Astrocyte (in vitro differentiated cells and primary cell): ENCODE measurements at regions not wholly inside any gene's neighbourhood (a gene's known extent, or its start where the extent isn't known, plus 50 kb on each side); places are given as distances from the start of the nearest gene placed in this dataset.

Source experiments
- DNase-seq: peaks from one replicate; pipeline ENCODE4 v3.0.0-alpha.2; 2010; ENCODE audit warnings: low read depth
- FAIRE-seq: peaks from 2 replicates; lab custom pipeline; 2011; peaks lifted over from hg19 to GRCh38; lab: Jason Lieb, UNC
- H2AFZ ChIP-seq: 2 replicates; pipeline ENCODE4 v1.6.0; 2012; ENCODE audit warnings: low read depth, low read length, inconsistent platforms
- H3K27ac ChIP-seq: 2 replicates; pipeline ENCODE4 v1.5.1; 2011; ENCODE audit warnings: low read depth, low read length, inconsistent platforms
- H3K27me3 ChIP-seq: 2 replicates; pipeline ENCODE4 v1.6.0; 2011; ENCODE audit warnings: low read length, inconsistent platforms; ENCODE audit not compliant: insufficient read depth
- H3K36me3 ChIP-seq: 2 replicates; pipeline ENCODE4 v1.5.1; 2011; ENCODE audit warnings: low read length, inconsistent platforms; ENCODE audit not compliant: insufficient read depth
- H3K4me1 ChIP-seq: 2 replicates; pipeline ENCODE4 v1.5.1; 2011; ENCODE audit warnings: low read length, inconsistent platforms; ENCODE audit not compliant: insufficient read depth
- H3K4me2 ChIP-seq: 2 replicates; pipeline ENCODE4 v1.6.0; 2012; ENCODE audit warnings: low read length, inconsistent platforms
- H3K4me3 ChIP-seq: 2 replicates; pipeline ENCODE4 v1.5.1; 2011; ENCODE audit warnings: low read depth, mild to moderate bottlenecking, low read length, inconsistent platforms; ENCODE audit not compliant: insufficient read depth
- H3K79me2 ChIP-seq: 2 replicates; pipeline ENCODE4 v1.6.0; 2012; ENCODE audit warnings: mild to moderate bottlenecking, low read length, inconsistent platforms; ENCODE audit not compliant: insufficient read depth
- H3K9ac ChIP-seq: 2 replicates; pipeline ENCODE4 v1.6.0; 2012; ENCODE audit warnings: mild to moderate bottlenecking, low read length, inconsistent platforms
- H3K9me3 ChIP-seq: 2 replicates; pipeline ENCODE4 v1.5.1; 2012; ENCODE audit warnings: low read depth, mild to moderate bottlenecking, low read length, inconsistent platforms; ENCODE audit not compliant: insufficient read depth
- H4K20me1 ChIP-seq: 2 replicates; pipeline ENCODE4 v1.6.0; 2012; ENCODE audit warnings: low read length, inconsistent platforms; ENCODE audit not compliant: insufficient read depth
- H3K27ac Mint-ChIP-seq: one replicate; pipeline ENCODE4 v1.8.0; 2021; ENCODE audit warnings: mild to moderate bottlenecking, mixed read lengths; ENCODE audit not compliant: unreplicated experiment
- H3K27me3 Mint-ChIP-seq: one replicate; pipeline ENCODE4 v1.8.0; 2021; ENCODE audit warnings: low read depth, mixed read lengths; ENCODE audit not compliant: unreplicated experiment
- H3K36me3 Mint-ChIP-seq: one replicate; pipeline ENCODE4 v1.8.0; 2021; ENCODE audit warnings: low read depth, mixed read lengths; ENCODE audit not compliant: unreplicated experiment
- H3K4me1 Mint-ChIP-seq: one replicate; pipeline ENCODE4 v1.8.0; 2021; ENCODE audit warnings: low read depth, mixed read lengths; ENCODE audit not compliant: unreplicated experiment
- H3K4me3 Mint-ChIP-seq: one replicate; pipeline ENCODE4 v1.8.0; 2021; ENCODE audit warnings: mild to moderate bottlenecking, moderate library complexity, mixed read lengths; ENCODE audit not compliant: unreplicated experiment
- H3K9me3 Mint-ChIP-seq: one replicate; pipeline ENCODE4 v1.8.0; 2021; ENCODE audit warnings: mild to moderate bottlenecking, mixed read lengths; ENCODE audit not compliant: unreplicated experiment
- EZH2 ChIP-seq: IDR thresholded peaks from 2 replicates; pipeline ENCODE4 v1.6.1; 2012; ENCODE audit warnings: mild to moderate bottlenecking, low read length, inconsistent platforms; ENCODE audit not compliant: insufficient read depth
- TF ChIP-seq, protein P1 (sequence below): IDR thresholded peaks from 2 replicates; pipeline ENCODE4 v1.5.1; 2011; ENCODE audit warnings: low read depth, mild to moderate bottlenecking, inconsistent platforms, low read length, moderate library complexity; ENCODE audit not compliant: insufficient read depth

DNA sequence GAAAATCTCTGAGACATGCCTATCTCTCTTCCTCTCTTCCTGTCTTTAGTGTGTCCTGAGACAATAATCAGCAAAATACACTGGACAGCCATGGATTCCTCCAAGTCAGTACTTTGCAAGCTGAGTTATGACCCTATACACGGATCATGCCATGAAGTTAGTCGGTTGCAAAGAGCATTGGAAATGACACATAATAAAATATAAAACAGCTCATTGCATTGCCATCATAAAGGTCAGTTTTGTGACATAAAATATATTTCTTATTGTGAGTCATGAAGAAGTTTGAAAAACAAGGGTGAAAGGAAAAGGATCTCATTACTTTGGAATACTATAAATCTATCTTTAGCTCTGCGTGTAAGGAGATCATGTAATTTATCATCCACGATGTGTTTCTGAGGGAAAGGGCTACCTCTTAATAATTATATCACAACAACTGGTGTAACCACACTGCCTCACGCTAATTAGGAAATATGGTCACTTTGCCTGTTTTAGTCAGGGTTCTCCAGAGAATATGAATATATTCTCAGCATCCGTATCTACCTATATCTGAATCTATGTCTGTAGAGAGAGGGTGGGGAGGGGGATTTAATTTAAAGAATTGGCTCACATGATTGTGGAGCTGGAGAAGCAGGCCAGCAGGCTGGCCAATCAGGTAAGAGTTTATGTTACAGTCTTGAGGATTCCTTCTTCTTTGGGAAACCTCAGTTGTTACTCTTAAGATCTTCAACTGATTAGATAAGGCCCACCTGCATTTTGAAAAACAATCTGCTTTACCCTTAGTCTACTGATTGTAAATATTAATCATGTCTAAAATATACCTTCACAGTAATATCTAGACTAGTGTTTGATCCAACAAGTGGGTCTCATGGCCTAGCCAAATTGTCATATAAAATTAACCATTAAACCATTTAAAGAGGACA, 198.8 kb downstream of the FAT3 start:
- Histone ChIP-seq H2AFZ (no peak overlapping the region), H4K20me1 (no peaks in the 10 kb centered on the region), H3K9ac (no peak overlapping the region), H3K27me3 (no peaks in the 10 kb centered on the region), H3K4me1 (no peaks in the 10 kb centered on the region), H3K36me3 (no peaks in the 10 kb centered on the region), H3K79me2 (no peaks in the 10 kb centered on the region), H3K4me3 (no peak overlapping the region), H3K27ac (no peak overlapping the region), H3K9me3 (no peaks in the 10 kb centered on the region), H3K4me2 (no peak overlapping the region)
- TF ChIP-seq EZH2: no peak
- TF ChIP-seq, protein P1, sequence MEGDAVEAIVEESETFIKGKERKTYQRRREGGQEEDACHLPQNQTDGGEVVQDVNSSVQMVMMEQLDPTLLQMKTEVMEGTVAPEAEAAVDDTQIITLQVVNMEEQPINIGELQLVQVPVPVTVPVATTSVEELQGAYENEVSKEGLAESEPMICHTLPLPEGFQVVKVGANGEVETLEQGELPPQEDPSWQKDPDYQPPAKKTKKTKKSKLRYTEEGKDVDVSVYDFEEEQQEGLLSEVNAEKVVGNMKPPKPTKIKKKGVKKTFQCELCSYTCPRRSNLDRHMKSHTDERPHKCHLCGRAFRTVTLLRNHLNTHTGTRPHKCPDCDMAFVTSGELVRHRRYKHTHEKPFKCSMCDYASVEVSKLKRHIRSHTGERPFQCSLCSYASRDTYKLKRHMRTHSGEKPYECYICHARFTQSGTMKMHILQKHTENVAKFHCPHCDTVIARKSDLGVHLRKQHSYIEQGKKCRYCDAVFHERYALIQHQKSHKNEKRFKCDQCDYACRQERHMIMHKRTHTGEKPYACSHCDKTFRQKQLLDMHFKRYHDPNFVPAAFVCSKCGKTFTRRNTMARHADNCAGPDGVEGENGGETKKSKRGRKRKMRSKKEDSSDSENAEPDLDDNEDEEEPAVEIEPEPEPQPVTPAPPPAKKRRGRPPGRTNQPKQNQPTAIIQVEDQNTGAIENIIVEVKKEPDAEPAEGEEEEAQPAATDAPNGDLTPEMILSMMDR: no peak
- H3K4me3 Mint-ChIP-seq: no peak overlapping the region
- peaks cover 7% of the 10 kb centered on the region for H3K4me1 Mint-ChIP-seq
- FAIRE-seq: no peak
- peaks cover 6% of the 10 kb centered on the region for H3K9me3 Mint-ChIP-seq
- H3K36me3 Mint-ChIP-seq: peaks cover 1% of the 10 kb centered on the region
- DNase-seq: peak; percentile 27
- no peaks in the 10 kb centered on the region for H3K27me3 Mint-ChIP-seq
- no peak overlapping the region for H3K27ac Mint-ChIP-seq

DNA sequence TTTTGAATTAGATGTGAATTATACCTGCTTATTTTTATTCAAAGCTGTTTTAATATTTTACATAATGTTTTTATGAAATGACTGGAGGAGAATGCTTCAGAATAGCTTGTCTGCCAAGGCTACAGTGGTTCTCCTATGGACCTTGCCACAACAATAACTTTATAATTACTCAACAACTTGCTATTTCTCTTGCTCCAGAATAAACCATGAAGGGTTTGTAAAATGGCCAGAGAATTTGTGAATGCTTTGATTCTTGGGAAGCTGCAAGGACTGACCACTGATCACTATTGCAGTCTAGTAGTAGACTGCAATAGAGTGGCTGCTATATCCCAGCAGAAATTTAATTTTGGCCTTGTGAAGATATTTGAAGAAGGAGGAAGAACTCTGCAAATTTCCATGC, 199.7 kb downstream of the FAT3 start:
- no peak overlapping the region for H3K4me3 Mint-ChIP-seq
- Histone ChIP-seq H3K27me3 (no peaks in the 10 kb centered on the region), H3K36me3 (no peaks in the 10 kb centered on the region), H2AFZ (no peak overlapping the region), H3K9me3 (no peaks in the 10 kb centered on the region), H4K20me1 (no peaks in the 10 kb centered on the region), H3K27ac (no peak overlapping the region), H3K4me1 (no peaks in the 10 kb centered on the region), H3K4me2 (peak overlapping the region; percentile 10), H3K79me2 (no peaks in the 10 kb centered on the region), H3K4me3 (no peak overlapping the region), H3K9ac (no peak overlapping the region)
- peaks cover 7% of the 10 kb centered on the region for H3K4me1 Mint-ChIP-seq
- TF ChIP-seq, protein P1: no peak
- no peak for TF ChIP-seq EZH2
- H3K27ac Mint-ChIP-seq: no peak overlapping the region
- no peaks in the 10 kb centered on the region for H3K27me3 Mint-ChIP-seq
- peaks cover 1% of the 10 kb centered on the region for H3K36me3 Mint-ChIP-seq
- peaks cover 6% of the 10 kb centered on the region for H3K9me3 Mint-ChIP-seq
- FAIRE-seq: no peak
- peak; percentile 87 for DNase-seq

DNA sequence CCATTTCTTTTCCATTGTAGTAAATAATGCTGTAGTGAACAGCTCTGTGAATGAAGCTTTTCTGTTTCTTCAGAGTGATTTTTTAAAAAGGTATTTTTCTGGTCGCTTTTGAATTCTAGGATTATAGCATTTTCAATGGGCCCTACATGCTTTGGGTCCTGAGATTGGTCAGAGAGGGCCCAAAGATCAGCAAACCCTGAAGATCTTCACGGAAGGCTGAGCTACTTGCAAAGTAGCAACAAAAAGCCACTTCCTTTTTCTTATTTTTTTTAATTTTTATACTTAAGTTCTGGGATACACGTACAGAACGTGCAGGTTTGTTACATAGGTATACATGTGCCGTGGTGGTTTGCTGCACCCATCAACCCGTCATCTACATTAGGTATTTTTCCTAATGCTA, 200.5 kb downstream of the FAT3 start:
- H3K36me3 Mint-ChIP-seq: peaks cover 5% of the 10 kb centered on the region
- H3K9ac ChIP-seq: no peak overlapping the region
- no peaks in the 10 kb centered on the region for H3K9me3 ChIP-seq
- H3K4me3 ChIP-seq: no peak overlapping the region
- H4K20me1 ChIP-seq: no peaks in the 10 kb centered on the region
- no peak for FAIRE-seq
- H3K4me2 ChIP-seq: no peak overlapping the region
- no peak overlapping the region for H3K27ac ChIP-seq
- peaks cover 10% of the 10 kb centered on the region for H3K9me3 Mint-ChIP-seq
- H3K27me3 Mint-ChIP-seq: no peaks in the 10 kb centered on the region
- H3K4me1 ChIP-seq: no peaks in the 10 kb centered on the region
- DNase-seq: no peak
- H3K27ac Mint-ChIP-seq: no peak overlapping the region
- H3K36me3 ChIP-seq: no peaks in the 10 kb centered on the region
- H3K79me2 ChIP-seq: no peaks in the 10 kb centered on the region
- H3K4me1 Mint-ChIP-seq: peaks cover 7% of the 10 kb centered on the region
- H2AFZ ChIP-seq: no peak overlapping the region
- TF ChIP-seq, protein P1: no peak
- no peak for TF ChIP-seq EZH2
- no peak overlapping the region for H3K4me3 Mint-ChIP-seq
- no peaks in the 10 kb centered on the region for H3K27me3 ChIP-seq
